22Rv1 (cell line): ENCODE measurements at regions not wholly inside any gene's neighbourhood (a gene's known extent, or its start where the extent isn't known, plus 50 kb on each side); places are given as distances from the start of the nearest gene placed in this dataset.

Experiments used
- H3K27ac ChIP-seq: fragments of 450-650 bp; 2 replicates; pipeline ENCODE4 v1.5.1; 2017
- CTCF ChIP-seq: fragments of 450-650 bp; IDR thresholded peaks from 2 replicates; pipeline ENCODE4 v1.5.1; 2017; ENCODE audit warnings: mild to moderate bottlenecking
- ZFX ChIP-seq: fragments of 450-650 bp; IDR thresholded peaks from 2 replicates; pipeline ENCODE4 v1.6.1; 2017; ENCODE audit warnings: antibody characterized with exemption, borderline replicate concordance

- H3K27ac ChIP-seq: no peak overlapping the region
- no peak for TF ChIP-seq CTCF
- TF ChIP-seq ZFX: no peak
Observed at GRCh38 chr13:76106763-76107162, 470.6 kb downstream of the LMO7 start.

DNA sequence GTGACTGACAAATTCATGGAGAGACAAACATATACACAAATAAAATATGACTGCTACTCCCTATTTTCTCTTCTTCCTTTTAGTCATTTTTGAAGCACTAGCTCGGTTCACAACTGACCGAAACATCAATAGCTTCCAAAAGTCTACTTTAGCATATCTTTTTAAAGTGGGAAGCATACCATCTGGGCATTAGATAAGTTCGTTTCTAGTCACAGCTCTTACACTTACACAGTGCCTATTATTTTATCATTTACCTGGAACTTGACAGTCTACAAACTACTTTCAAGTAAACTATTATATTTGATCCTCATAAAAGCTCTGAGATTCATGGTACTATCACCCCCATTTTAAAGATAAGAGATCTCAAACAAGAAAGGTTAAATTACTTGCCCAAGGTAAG lies 458.5 kb downstream of the LMO7 start:
- TF ChIP-seq ZFX (no peak), CTCF (no peak)
- H3K27ac ChIP-seq: no peak overlapping the region

DNA sequence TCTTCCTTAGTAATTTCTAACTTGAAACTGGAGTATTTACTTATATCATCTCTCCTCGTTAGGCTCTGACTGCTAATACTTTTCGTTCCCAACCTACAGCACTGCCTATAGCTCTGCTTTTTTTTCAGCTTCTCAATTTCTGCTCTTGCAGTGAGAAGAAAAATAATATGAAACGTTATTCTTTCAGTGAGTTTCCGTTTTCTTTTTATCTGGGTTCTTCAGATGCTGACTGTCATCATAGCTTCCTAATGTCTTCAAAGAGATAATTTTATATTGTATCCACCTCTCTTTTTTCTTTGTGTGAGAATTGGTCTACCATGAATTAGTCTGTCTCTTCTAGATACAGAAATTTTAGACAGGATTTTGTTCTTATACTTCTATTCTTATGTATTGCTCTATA lies 454.9 kb downstream of the LMO7 start:
- TF ChIP-seq ZFX: no peak
- TF ChIP-seq CTCF: no peak
- H3K27ac ChIP-seq: no peak overlapping the region

DNA sequence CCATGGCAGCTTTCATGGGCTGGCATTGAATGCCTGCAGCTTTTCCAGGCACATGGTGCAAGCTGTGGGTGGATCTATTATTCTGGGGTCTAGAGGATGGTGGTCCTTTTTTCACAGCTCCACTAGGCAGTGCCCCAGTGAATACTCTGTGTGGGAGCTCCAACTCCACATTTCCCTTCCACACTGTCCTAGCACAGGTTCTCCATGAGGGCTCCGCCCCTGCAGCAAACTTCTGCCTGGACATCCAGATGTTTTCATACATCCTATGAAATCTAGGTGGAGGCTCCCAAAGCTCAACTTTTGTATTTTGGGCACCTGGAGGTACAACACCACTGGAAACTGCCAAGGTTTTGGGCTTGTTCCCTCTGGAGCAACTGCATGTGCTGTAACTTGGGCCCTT lies 450.6 kb downstream of the LMO7 start:
- H3K27ac ChIP-seq: no peak overlapping the region
- TF ChIP-seq CTCF: no peak
- no peak for TF ChIP-seq ZFX

GRCh38 chr13:76067850-76068249 lies 431.7 kb downstream of the LMO7 start:
- no peak overlapping the region for H3K27ac ChIP-seq
- TF ChIP-seq CTCF (no peak), ZFX (no peak)

GRCh38 chr13:76053181-76053580 lies 417.1 kb downstream of the LMO7 start:
- TF ChIP-seq ZFX (no peak), CTCF (no peak)
- no peak overlapping the region for H3K27ac ChIP-seq

DNA sequence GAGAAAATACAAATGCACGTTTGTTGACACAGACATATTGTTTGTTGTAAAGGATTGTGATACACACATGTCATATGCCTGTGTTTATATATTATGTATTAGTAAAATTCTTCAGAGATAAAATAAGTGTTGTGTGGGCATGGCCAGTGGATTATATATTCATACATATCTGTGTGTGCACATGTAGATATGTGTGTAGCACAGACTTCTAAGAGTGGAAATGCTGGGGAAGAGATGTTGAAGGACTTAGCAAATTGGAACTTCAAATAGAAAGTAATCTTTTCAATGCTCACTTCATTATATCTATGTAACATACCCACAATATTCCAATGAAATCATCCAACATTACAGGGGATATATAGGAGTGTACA lies 413.2 kb downstream of the LMO7 start:
- H3K27ac ChIP-seq: no peak overlapping the region
- no peak for TF ChIP-seq CTCF
- TF ChIP-seq ZFX: no peak
